D721Med (cell line): ENCODE measurements at regions not wholly inside any gene's neighbourhood (a gene's known extent, or its start where the extent isn't known, plus 50 kb on each side); places are given as distances from the start of the nearest gene placed in this dataset.

Source experiments
- DNase-seq: peaks from one replicate; pipeline ENCODE4 v3.0.0; 2011; ENCODE audit warnings: low spot score; ENCODE audit not compliant: insufficient read length
- FAIRE-seq: peaks from 2 replicates; lab custom pipeline; 2011; peaks lifted over from hg19 to GRCh38; lab: Jason Lieb, UNC
- CTCF ChIP-seq: IDR thresholded peaks from 2 replicates; pipeline ENCODE4 v1.5.1; 2012; ENCODE audit warnings: mild to moderate bottlenecking, control low read depth; ENCODE audit not compliant: insufficient read depth; ENCODE audit errors: missing control alignments

- DNase-seq, result no peak
- FAIRE-seq, result no peak
- TF ChIP-seq CTCF, result no peak
Measured at GRCh38 chrX:125198546-125198945, 121.1 kb upstream of the TEX13C start.

DNA sequence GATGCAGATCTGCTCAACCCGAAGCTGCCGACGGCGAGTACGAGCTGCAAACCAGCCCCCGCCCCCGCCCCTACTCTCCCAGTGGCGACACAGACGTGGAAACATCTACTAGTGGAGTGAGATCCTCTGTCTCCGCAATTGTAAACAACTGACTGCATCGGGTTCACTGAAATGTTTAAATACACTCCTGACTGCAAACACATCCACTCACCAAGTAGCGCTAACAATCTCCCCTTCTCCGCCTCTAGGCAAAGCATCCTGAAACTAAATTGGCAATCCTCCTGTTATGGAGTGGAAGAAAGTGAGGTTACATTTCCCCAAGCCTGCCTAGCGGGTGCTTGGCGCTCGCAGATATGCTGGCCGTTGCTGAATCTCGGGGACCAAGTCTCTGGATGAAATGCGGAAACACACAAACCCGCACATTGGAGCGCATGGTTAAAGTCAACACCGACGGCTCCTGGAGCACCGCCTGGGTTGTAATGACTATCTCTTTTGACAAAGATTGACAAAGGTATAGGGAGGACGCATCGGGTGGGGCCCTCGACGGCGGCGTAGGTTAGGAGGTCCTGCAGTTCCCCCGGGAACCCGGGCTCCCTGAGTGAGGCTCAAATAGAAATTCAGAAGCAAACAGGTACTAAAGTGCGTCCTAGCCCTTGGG lies 117.0 kb upstream of the TEX13C start:
- TF ChIP-seq CTCF, result no peak
- DNase-seq (no peak), FAIRE-seq (no peak)

- no peak for TF ChIP-seq CTCF
- FAIRE-seq (no peak), DNase-seq (no peak)
Measured at GRCh38 chrX:125203365-125203736, 116.3 kb upstream of the TEX13C start.

- FAIRE-seq, result no peak
- DNase-seq, result no peak
- TF ChIP-seq CTCF, result no peak
Measured at GRCh38 chrX:125203737-125204578, 115.7 kb upstream of the TEX13C start.

GRCh38 chrX:125204681-125205132 lies 115.0 kb upstream of the TEX13C start:
- TF ChIP-seq CTCF, result no peak
- DNase-seq, result no peak
- no peak for FAIRE-seq

- no peak for FAIRE-seq
- DNase-seq, result no peak
- no peak for TF ChIP-seq CTCF
Measured at GRCh38 chrX:125205133-125205917, 114.3 kb upstream of the TEX13C start.
